Loucy (cell line): ENCODE measurements at regions not wholly inside any gene's neighbourhood (a gene's known extent, or its start where the extent isn't known, plus 50 kb on each side); places are given as distances from the start of the nearest gene placed in this dataset.

Source experiments
- CTCF ChIP-seq: fragments of 200-600 bp; sonication (generic); conservative IDR thresholded peaks from 2 replicates; pipeline ENCODE4 v1.5.1; 2014; ENCODE audit warnings: mild to moderate bottlenecking, antibody characterized with exemption, low read length
- EZH2phosphoT487 ChIP-seq: fragments of 200-600 bp; IDR thresholded peaks from 2 replicates; pipeline ENCODE4 v1.6.1; 2018; ENCODE audit warnings: antibody characterized with exemption, mild to moderate bottlenecking, moderate library complexity, borderline replicate concordance

GRCh38 chr2:122977580-122977979 is 1047.5 kb upstream of the CNTNAP5 start:
- no peak for TF ChIP-seq CTCF
- no peak for TF ChIP-seq EZH2phosphoT487
